SKM-1 (cell line): ENCODE measurements at regions not wholly inside any gene's neighbourhood (a gene's known extent, or its start where the extent isn't known, plus 50 kb on each side); places are given as distances from the start of the nearest gene placed in this dataset.

ENCODE experiments used
- DNase-seq: peaks from one replicate; lab custom pipeline; 2025; ENCODE audit not compliant: unreplicated experiment; lab: John Stamatoyannopoulos, UW

- DNase-seq = no peak
Measured at GRCh38 chr12:92615086-92615485, 87.7 kb upstream of the PLEKHG7 start.

GRCh38 chr12:92614502-92614901 lies 88.3 kb upstream of the PLEKHG7 start:
- no peak for DNase-seq

GRCh38 chr12:92614001-92614400 lies 88.8 kb upstream of the PLEKHG7 start:
- DNase-seq = no peak

- DNase-seq = no peak
Measured at GRCh38 chr12:92612611-92613010, 90.2 kb upstream of the PLEKHG7 start.

GRCh38 chr12:92608151-92609091 lies 94.4 kb upstream of the PLEKHG7 start:
- DNase-seq = no peak

- no peak for DNase-seq
Measured at GRCh38 chr12:92606956-92607355, 95.8 kb upstream of the PLEKHG7 start.

GRCh38 chr12:92605621-92606170 lies 97.1 kb upstream of the PLEKHG7 start:
- no peak for DNase-seq

- DNase-seq = no peak
Measured at GRCh38 chr12:92604786-92605185, 98.0 kb upstream of the PLEKHG7 start.

GRCh38 chr12:92603741-92604432 lies 98.9 kb upstream of the PLEKHG7 start:
- no peak for DNase-seq

- no peak for DNase-seq
Measured at GRCh38 chr12:92602930-92603623, 99.7 kb upstream of the PLEKHG7 start.

- DNase-seq = no peak
Measured at GRCh38 chr12:92602476-92602875, 100.3 kb upstream of the PLEKHG7 start.

GRCh38 chr12:92601680-92602079 lies 101.1 kb upstream of the PLEKHG7 start:
- DNase-seq = no peak

- no peak for DNase-seq
Measured at GRCh38 chr12:92601176-92601575, 101.6 kb upstream of the PLEKHG7 start.

GRCh38 chr12:92600052-92600451 lies 102.7 kb upstream of the PLEKHG7 start:
- DNase-seq = no peak

- DNase-seq = no peak
Measured at GRCh38 chr12:92597997-92598396, 104.8 kb upstream of the PLEKHG7 start.

GRCh38 chr12:92597118-92597517 lies 105.7 kb upstream of the PLEKHG7 start:
- no peak for DNase-seq

- no peak for DNase-seq
Measured at GRCh38 chr12:92596383-92596782, 106.4 kb upstream of the PLEKHG7 start.

- no peak for DNase-seq
Measured at GRCh38 chr12:92595663-92596062, 107.1 kb upstream of the PLEKHG7 start.

- DNase-seq = peak; percentile 52
Measured at GRCh38 chr12:92593734-92594402, 108.9 kb upstream of the PLEKHG7 start.

GRCh38 chr12:92585115-92585727 lies 117.6 kb upstream of the PLEKHG7 start:
- DNase-seq = no peak
